Stimulated activated CD4-positive, alpha-beta T cell treated with anti-CD3 and anti-CD28 coated beads, Interleukin-1b, Interleukin-23, amount 100 ng/mL, for 48 hours (primary cell): ENCODE measurements at regions not wholly inside any gene's neighbourhood (a gene's known extent, or its start where the extent isn't known, plus 50 kb on each side); places are given as distances from the start of the nearest gene placed in this dataset.
A peak's percentile ranks its signal among the peaks of the same experiment; 100 is the strongest.

Source experiments
- DNase-seq: peaks from one replicate; pipeline ENCODE4 v3.0.0-alpha.2; 2020

GRCh38 chr2:64859312-64860212 is 129.6 kb upstream of the SLC1A4 start:
- DNase-seq: no peak

- no peak for DNase-seq
These were observed 128.8 kb upstream of the SLC1A4 start for GRCh38 chr2:64860276-64860885.

GRCh38 chr2:64860936-64861335 is 128.3 kb upstream of the SLC1A4 start:
- no peak for DNase-seq

- no peak for DNase-seq
These were observed 127.5 kb upstream of the SLC1A4 start for GRCh38 chr2:64861452-64862397.

GRCh38 chr2:64862623-64863022 is 126.6 kb upstream of the SLC1A4 start:
- DNase-seq: no peak

- DNase-seq: no peak
These were observed 125.9 kb upstream of the SLC1A4 start for GRCh38 chr2:64863097-64863820.

GRCh38 chr2:64865073-64865830 is 123.9 kb upstream of the SLC1A4 start:
- DNase-seq: peak; percentile 47

GRCh38 chr2:64865831-64866345 is 123.3 kb upstream of the SLC1A4 start:
- DNase-seq: no peak

- DNase-seq: no peak
These were observed 122.4 kb upstream of the SLC1A4 start for GRCh38 chr2:64866797-64867196.

- DNase-seq: no peak
These were observed 121.8 kb upstream of the SLC1A4 start for GRCh38 chr2:64867253-64867996.

- DNase-seq: no peak
These were observed 120.1 kb upstream of the SLC1A4 start for GRCh38 chr2:64869126-64869525.

GRCh38 chr2:64873472-64873924 is 115.7 kb upstream of the SLC1A4 start:
- peak; percentile 80 for DNase-seq

- DNase-seq: no peak
These were observed 114.6 kb upstream of the SLC1A4 start for GRCh38 chr2:64874593-64874992.

- no peak for DNase-seq
These were observed 113.8 kb upstream of the SLC1A4 start for GRCh38 chr2:64875368-64875767.

- no peak for DNase-seq
These were observed 113.0 kb upstream of the SLC1A4 start for GRCh38 chr2:64876137-64876647.

- DNase-seq: no peak
These were observed 109.5 kb upstream of the SLC1A4 start for GRCh38 chr2:64879745-64880144.

- DNase-seq: no peak
These were observed 108.8 kb upstream of the SLC1A4 start for GRCh38 chr2:64880193-64880951.

GRCh38 chr2:64881037-64881492 is 108.1 kb upstream of the SLC1A4 start:
- DNase-seq: no peak

- DNase-seq: no peak
These were observed 101.6 kb upstream of the SLC1A4 start for GRCh38 chr2:64887565-64887964.
